HG03439 (cell line): ENCODE measurements at regions not wholly inside any gene's neighbourhood (a gene's known extent, or its start where the extent isn't known, plus 50 kb on each side); places are given as distances from the start of the nearest gene placed in this dataset.

Source experiments
- ATAC-seq: cut with Tn5 transposase; IDR thresholded peaks from one replicate; pipeline ENCODE4 v1.9.1; 2021; ENCODE audit warnings: mild to moderate bottlenecking, moderate library complexity; ENCODE audit not compliant: unreplicated experiment

- no peak for ATAC-seq
Observed at GRCh38 chr17:77581480-77581879, 377.0 kb upstream of the TNRC6C start.

- ATAC-seq = no peak
Observed at GRCh38 chr17:77585142-77585860, 373.2 kb upstream of the TNRC6C start.

GRCh38 chr17:77590951-77591735 lies 367.4 kb upstream of the TNRC6C start:
- ATAC-seq = no peak

- ATAC-seq = no peak
Observed at GRCh38 chr17:77592106-77592865, 366.2 kb upstream of the TNRC6C start.

GRCh38 chr17:77593081-77593480 lies 365.4 kb upstream of the TNRC6C start:
- no peak for ATAC-seq

GRCh38 chr17:77594416-77595209 lies 363.9 kb upstream of the TNRC6C start:
- ATAC-seq = no peak

- no peak for ATAC-seq
Observed at GRCh38 chr17:77596491-77597417, 361.7 kb upstream of the TNRC6C start.

GRCh38 chr17:77597418-77598240 lies 360.9 kb upstream of the TNRC6C start:
- no peak for ATAC-seq

GRCh38 chr17:77598241-77598620 lies 360.3 kb upstream of the TNRC6C start:
- ATAC-seq = no peak

- ATAC-seq = no peak
Observed at GRCh38 chr17:77599699-77600098, 358.8 kb upstream of the TNRC6C start.

- ATAC-seq = no peak
Observed at GRCh38 chr17:77600346-77600745, 358.2 kb upstream of the TNRC6C start.

- no peak for ATAC-seq
Observed at GRCh38 chr17:77601054-77601979, 357.2 kb upstream of the TNRC6C start.

GRCh38 chr17:77602062-77602746 lies 356.3 kb upstream of the TNRC6C start:
- ATAC-seq = no peak

- no peak for ATAC-seq
Observed at GRCh38 chr17:77602883-77603640, 355.4 kb upstream of the TNRC6C start.

- ATAC-seq = no peak
Observed at GRCh38 chr17:77604301-77604972, 354.1 kb upstream of the TNRC6C start.

- no peak for ATAC-seq
Observed at GRCh38 chr17:77604973-77605313, 353.6 kb upstream of the TNRC6C start.
